Ovary (tissue), 7 donors: ENCODE measurements at regions not wholly inside any gene's neighbourhood (a gene's known extent, or its start where the extent isn't known, plus 50 kb on each side); places are given as distances from the start of the nearest gene placed in this dataset.

ENCODE experiments used
- DNase-seq, 5 donors: peaks; one replicate each; pipeline ENCODE4 v3.0.0-alpha.2; 2019 to 2020
- H3K27ac ChIP-seq, 2 donors: fragments of 200-600 bp; one replicate each; pipeline versions ENCODE4 v1.5.1 to v1.8.0; 2019 to 2022
- H3K27me3 ChIP-seq: fragments of 200-600 bp; one replicate; pipeline ENCODE4 v1.8.0; 2022
- H3K36me3 ChIP-seq: fragments of 200-600 bp; sonication (generic); one replicate; pipeline ENCODE4 v1.5.1; 2019
- H3K4me1 ChIP-seq: one replicate; pipeline ENCODE4 v1.8.1; 2013; ENCODE audit warnings: mild to moderate bottlenecking, moderate library complexity; ENCODE audit not compliant: insufficient read depth
- H3K4me3 ChIP-seq: fragments of 200-600 bp; sonication (generic); one replicate; pipeline ENCODE4 v1.5.1; 2017
- H3K9me3 ChIP-seq, 2 donors: fragments of 200-600 bp in 1 of 2; sonication (generic) in 1 of 2; one replicate each; pipeline versions ENCODE4 v1.5.1 to v1.8.1; 2013 to 2019; ENCODE audit warnings: mild to moderate bottlenecking in 1 of 2, moderate library complexity in 1 of 2
- CTCF ChIP-seq, 3 donors: fragments of 450-650 bp in 2 of 3; fragments of 200-600 bp in 1 of 3; IDR thresholded peaks; one replicate each; pipeline versions ENCODE4 v1.5.1 to v1.8.0; 2016 to 2022; ENCODE audit warnings: antibody characterized with exemption in 3 of 3, mild to moderate bottlenecking in 1 of 3
- EP300 ChIP-seq: sonication (generic); formaldehyde crosslinking; IDR thresholded peaks from one replicate; pipeline ENCODE4 v1.6.1; 2017; ENCODE audit warnings: antibody characterized with exemption
- POLR2A ChIP-seq: fragments of 450-650 bp; IDR thresholded peaks from one replicate; pipeline ENCODE4 v1.6.1; 2017; ENCODE audit warnings: antibody characterized with exemption, mild to moderate bottlenecking, moderate library complexity
- WGBS, 3 donors: extraction: QIAGEN DNeasy Blood & Tissue Kit in 1 of 3; methylation state at CpG; one replicate each; pipeline versions ENCODE4 v1.1.5 to v1.1.7; 2013 to 2017; 5-methylcytosine and 5-hydroxymethylcytosine counted together
- intact Hi-C, 4 donors: fragments of 100-400 bp; cut with DNase I; formaldehyde crosslinking; loops; one replicate each; pipeline versions ENCODE4 v1.11.0 to v1.15.1; 2022 to 2023
- donor health status: DM: no; HTN: no; CAD: no; lungs with moderate emphysema.
- donor health status: DM: no; HTN: no; CAD: no.
- donor health status: Bipolar disorder and iron deficiency.
- donor health status: DM: no; HTN: no; CAD: no.
- donor health status: DM: yes; HTN: yes; CAD: no.

GRCh38 chr19:31506102-31506501 is 156.9 kb upstream of the TSHZ3 start:
- H3K27me3 ChIP-seq, result no peaks in the 10 kb centered on the region
- no peak for TF ChIP-seq POLR2A
- no peak for TF ChIP-seq EP300
- TF ChIP-seq CTCF (IDR thresholded peaks at IDR 0.05), result no peak
- DNase-seq, result no peak
- H3K36me3 ChIP-seq, result no peaks in the 10 kb centered on the region
- 87 to 95% (median 94%) methylated on average over 8 of the region's 8 CpGs for WGBS, 3 donors
- no peak overlapping the region for H3K27ac ChIP-seq
- H3K9me3 ChIP-seq, result no peaks in the 10 kb centered on the region
- no peak overlapping the region for H3K4me3 ChIP-seq
- H3K4me1 ChIP-seq, result peaks cover 1% of the 10 kb centered on the region
- intact Hi-C loops, result no loop called here

GRCh38 chr19:31510635-31511034 is 161.4 kb upstream of the TSHZ3 start:
- TF ChIP-seq CTCF (IDR thresholded peaks at IDR 0.05), result no peak
- TF ChIP-seq POLR2A, result no peak
- TF ChIP-seq EP300, result no peak
- intact Hi-C loops, result no loop called here

GRCh38 chr19:31511098-31511497 is 161.9 kb upstream of the TSHZ3 start:
- H3K9me3 ChIP-seq, result no peaks in the 10 kb centered on the region
- 63 to 65% (median 64%) methylated on average over 3 of the region's 3 CpGs for WGBS, 3 donors
- H3K4me3 ChIP-seq, result no peak overlapping the region
- TF ChIP-seq CTCF (IDR thresholded peaks at IDR 0.05) (no peak), EP300 (no peak), POLR2A (no peak)
- DNase-seq, result no peak
- peaks cover 1% of the 10 kb centered on the region for H3K4me1 ChIP-seq
- intact Hi-C loops, result no loop called here
- H3K27ac ChIP-seq, result no peak overlapping the region
- no peaks in the 10 kb centered on the region for H3K27me3 ChIP-seq
- no peaks in the 10 kb centered on the region for H3K36me3 ChIP-seq

More at GRCh38 chr19:31510635-31511034, 161.4 kb upstream of the TSHZ3 start:
- H3K36me3 ChIP-seq, result no peaks in the 10 kb centered on the region
- H3K9me3 ChIP-seq, result no peaks in the 10 kb centered on the region
- no peak overlapping the region for H3K4me3 ChIP-seq
- no peak for DNase-seq
- WGBS, 3 donors, result 83 to 89% (median 85%) methylated on average over 10 of the region's 10 CpGs
- H3K27me3 ChIP-seq, result no peaks in the 10 kb centered on the region
- H3K4me1 ChIP-seq, result peaks cover 1% of the 10 kb centered on the region
- no peak overlapping the region for H3K27ac ChIP-seq

- DNase-seq, result no peak
These were observed 162.5 kb upstream of the TSHZ3 start for GRCh38 chr19:31511696-31512095.

GRCh38 chr19:31512181-31512970 is 163.1 kb upstream of the TSHZ3 start:
- H3K27ac ChIP-seq, result no peak overlapping the region
- no peaks in the 10 kb centered on the region for H3K9me3 ChIP-seq
- WGBS, 3 donors, result 88 to 95% (median 94%) methylated on average over 10 of the region's 10 CpGs
- H3K4me1 ChIP-seq, result peaks cover 1% of the 10 kb centered on the region
- DNase-seq, result no peak
- intact Hi-C loops, result no loop called here
- H3K27me3 ChIP-seq, result no peaks in the 10 kb centered on the region
- no peak overlapping the region for H3K4me3 ChIP-seq
- TF ChIP-seq CTCF (IDR thresholded peaks at IDR 0.05) (no peak), EP300 (no peak), POLR2A (no peak)
- no peaks in the 10 kb centered on the region for H3K36me3 ChIP-seq

More at GRCh38 chr19:31511696-31512095, 162.5 kb upstream of the TSHZ3 start:
- H3K36me3 ChIP-seq, result no peaks in the 10 kb centered on the region
- H3K4me1 ChIP-seq, result peaks cover 1% of the 10 kb centered on the region
- intact Hi-C loops, result no loop called here
- H3K27me3 ChIP-seq, result no peaks in the 10 kb centered on the region
- H3K27ac ChIP-seq, result no peak overlapping the region
- TF ChIP-seq POLR2A (no peak), EP300 (no peak)
- no peaks in the 10 kb centered on the region for H3K9me3 ChIP-seq
- 82 to 93% (median 85%) methylated on average over 5 of the region's 5 CpGs for WGBS, 3 donors
- H3K4me3 ChIP-seq, result no peak overlapping the region
